ENCODE measurements at regions not wholly inside any gene's neighbourhood (a gene's known extent, or its start where the extent isn't known, plus 50 kb on each side); places are given as distances from the start of the nearest gene placed in this dataset.
"Not testable (repeated sequence)": the region's sequence is repeated elsewhere in the genome, so short reads cannot be mapped to it uniquely, and the experiment has no call there.

DNA sequence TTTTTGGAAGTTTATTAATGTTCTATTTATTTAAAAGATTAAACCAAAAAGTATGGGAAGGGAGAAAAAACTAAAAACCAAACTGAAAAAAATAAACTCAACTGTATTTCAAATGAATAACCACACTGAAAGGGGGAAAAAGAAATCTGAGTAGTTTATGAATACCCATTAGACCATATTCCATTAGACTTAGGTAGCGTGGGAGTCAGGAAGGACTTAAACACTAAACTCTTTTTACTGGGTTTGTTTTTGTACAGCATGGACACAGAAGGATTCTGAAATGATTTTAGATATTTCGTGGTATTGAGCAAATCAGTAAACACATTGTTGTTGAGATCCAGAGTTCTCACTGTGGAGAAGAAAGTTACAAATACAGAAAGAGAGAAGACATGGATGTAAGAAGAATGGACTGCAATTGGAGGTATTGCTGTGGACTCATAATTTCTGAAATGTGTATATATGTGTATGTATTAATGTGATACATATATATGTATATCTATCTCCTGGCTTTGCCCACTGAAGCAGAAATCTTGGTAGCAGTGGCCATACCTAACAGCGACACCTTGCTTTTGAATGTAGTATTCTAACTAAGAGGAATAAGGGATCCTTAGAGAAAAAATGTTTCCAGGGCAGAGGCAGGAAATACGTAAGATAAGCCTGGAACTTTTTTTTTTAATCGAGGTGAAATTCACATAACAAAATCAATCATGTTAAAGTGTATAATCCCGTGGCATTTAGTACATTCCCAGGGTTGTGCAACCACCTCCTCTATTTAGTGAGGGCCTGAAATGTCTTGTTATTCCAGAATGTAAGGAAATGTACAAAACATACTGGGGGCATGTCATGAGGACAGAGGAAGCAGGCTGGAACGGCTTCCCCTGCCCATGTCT, 228.8 kb downstream of the SMARCA2 start:
- DNase-seq (ENCODE audit: low spot score) = no peak

DNA sequence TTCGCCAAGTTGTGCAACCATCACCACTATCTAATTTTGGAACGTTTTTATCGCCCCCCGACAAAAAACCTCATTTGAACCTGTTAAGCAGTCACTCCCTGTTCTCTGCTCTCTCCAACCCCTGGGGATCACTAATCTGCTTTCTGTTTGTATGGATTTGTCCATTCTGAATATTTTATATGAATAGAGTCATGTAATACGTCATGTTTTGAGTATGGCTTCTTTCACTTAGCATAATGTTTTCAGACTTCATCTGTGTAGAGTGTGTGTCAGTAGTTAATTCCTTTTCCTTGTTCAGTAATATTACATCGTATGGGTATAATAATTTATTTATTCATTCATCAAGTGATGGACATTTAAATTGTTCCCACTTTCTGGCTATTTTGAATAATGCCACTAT, 232.2 kb downstream of the SMARCA2 start:
- no peak for DNase-seq (ENCODE audit: low spot score)

DNA sequence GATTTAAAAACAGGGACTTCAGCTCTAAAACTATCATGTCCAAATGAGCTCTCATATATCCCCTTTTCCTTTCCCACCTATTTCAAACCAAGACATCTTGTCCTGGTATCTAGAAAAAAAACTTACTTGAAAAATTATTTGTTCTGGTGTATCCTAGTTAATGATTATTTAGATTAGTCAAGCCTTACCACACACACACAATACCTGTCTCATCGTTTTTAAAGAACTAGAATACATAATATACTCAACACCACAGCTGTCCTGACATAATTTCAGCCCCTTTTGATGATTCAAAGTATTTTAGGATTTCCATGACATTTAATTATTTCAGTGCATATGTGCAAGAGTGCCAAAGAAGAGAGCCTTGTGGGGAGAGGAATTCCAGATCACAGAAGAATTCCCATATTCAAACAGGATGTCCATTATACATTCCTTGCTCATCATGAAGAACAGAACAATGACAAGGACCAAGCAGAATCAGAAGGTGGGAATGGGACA, 233.7 kb downstream of the SMARCA2 start:
- no peak for DNase-seq (ENCODE audit: low spot score)

DNA sequence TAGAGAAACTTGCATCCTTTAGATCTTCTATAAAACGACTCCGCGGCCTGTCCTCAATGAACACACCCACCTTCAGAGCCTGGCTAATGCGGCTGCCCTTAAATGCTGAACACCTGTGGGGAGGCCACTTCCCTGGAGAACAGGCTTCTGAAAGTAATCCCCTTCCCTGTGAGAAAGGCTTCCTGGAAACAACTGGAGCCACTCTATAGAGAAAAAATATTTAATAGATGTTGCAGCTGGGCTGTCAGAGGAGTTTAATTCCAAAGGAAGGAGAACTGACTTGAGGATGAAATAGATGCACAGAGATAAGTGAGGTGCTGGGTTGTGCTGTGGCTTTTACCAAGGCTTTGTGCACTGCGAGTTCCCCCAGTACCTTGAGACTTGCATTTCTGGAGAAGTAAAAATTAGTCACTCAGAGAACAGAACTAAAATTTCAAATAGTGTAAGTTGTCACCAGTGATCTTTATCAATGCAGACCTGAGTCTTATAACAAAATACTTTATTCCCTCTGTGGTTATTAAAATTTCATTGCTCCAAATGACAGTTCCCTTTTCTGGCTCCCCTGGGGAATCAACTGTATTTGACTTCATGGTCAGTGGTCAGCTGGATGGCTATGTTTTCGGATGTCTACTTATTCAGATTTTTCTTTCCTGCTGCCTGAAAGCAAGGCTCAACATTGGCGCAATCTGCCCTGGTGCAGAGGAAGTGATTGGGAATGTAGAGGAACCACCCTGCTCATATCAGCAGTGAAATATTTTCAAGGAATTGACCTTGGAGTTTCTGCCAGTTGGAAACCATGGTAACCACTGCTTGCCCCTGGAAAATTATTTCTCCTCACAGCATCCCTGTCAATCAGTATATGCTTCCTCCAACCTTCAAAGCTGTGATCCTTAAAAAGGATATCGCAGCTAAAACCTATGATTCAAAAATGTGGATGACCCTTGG, 238.8 kb downstream of the SMARCA2 start:
- DNase-seq (ENCODE audit: low spot score) = no peak

DNA sequence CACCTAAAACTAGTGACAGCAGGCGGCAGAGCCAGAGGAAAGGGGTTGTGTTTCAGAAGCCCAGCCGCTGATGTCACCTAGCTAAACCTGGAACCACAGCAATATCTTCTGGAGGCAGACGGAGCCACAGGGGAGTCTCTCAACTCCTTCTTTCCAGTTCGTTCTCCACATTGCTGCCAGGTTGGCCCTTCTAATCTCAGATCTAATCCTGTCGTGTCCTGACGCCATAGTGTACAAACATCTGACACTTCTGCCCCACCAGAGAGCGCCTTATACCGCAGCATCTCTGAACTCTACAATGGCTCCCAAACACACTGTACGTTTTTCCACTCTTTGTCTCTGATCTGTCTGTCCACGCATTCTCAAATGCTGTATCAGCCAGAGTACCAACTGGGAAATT, 240.0 kb downstream of the SMARCA2 start:
- no peak for DNase-seq (ENCODE audit: low spot score)

DNA sequence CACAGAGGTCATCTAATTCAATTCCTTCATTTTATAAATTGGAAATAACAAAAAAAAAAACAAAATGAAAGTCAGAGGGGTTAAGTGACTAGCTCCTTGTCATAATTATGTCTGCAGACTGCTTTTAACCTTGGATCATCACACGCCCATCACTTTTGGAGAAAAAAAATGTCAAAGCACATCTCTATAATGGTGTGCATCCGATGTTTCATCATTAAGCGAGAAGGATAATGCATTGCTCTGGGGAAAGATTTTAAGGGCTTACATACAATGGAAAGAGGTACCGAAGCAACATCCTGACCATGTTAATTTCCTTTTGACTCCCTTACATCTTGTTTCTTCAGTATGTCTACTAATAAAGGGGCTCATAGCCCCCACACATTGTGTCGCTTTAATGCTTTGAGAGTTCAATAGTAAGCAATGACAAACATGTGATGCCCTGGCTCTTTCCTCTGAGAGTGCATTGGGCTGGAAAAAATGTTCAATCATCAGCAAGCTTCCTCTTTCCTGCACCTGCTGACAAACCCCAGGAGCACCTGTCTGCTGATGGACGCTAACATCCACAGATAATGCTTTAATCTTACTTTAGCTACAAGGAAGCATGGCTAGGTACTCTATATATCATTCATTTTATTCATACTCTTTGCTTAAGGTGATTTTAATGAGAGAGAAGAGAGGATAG, 242.2 kb downstream of the SMARCA2 start:
- DNase-seq (ENCODE audit: low spot score) = no peak

DNA sequence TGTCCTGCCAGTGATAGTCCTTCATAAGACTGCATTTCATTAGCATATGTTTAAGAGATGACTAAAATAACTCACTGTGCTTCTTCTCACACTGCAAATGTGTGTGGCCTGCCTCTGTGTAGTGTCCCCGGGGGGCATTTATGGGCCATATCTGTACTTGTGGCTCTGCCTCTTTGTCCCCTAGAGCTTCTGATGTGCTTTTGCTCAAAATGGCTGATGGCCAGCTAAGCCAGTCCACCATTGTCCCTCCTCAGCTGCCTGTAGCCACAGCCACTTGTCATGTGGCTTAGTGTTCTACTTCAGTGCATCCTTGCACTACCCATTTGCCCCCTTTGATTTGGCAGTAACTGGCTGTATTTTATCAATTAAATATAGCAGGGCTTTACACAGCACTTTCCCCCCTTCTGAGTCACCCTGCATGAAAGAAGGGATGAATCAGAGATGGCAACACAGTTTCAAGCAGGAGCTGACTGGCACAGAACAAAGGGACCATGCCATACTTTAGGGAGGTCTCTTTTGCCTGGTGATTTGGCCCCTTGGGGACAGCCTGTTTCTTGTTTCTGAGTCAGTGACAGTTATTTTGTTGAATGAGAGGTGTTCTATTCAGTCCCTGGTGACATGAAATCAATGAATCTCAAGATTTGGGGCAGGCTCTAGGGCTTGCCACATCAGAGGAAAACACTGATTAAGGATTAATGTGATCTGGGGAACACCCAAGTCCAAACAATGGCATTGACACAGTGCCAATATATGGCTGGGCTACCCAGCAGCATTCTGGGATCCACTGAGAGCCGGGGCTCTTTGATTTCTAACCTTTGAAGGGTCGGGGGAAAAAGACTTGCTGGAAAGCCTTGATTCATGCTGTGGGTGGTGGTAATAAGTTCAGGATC, 245.5 kb downstream of the SMARCA2 start:
- peak; percentile 54 for DNase-seq (ENCODE audit: low spot score)

DNA sequence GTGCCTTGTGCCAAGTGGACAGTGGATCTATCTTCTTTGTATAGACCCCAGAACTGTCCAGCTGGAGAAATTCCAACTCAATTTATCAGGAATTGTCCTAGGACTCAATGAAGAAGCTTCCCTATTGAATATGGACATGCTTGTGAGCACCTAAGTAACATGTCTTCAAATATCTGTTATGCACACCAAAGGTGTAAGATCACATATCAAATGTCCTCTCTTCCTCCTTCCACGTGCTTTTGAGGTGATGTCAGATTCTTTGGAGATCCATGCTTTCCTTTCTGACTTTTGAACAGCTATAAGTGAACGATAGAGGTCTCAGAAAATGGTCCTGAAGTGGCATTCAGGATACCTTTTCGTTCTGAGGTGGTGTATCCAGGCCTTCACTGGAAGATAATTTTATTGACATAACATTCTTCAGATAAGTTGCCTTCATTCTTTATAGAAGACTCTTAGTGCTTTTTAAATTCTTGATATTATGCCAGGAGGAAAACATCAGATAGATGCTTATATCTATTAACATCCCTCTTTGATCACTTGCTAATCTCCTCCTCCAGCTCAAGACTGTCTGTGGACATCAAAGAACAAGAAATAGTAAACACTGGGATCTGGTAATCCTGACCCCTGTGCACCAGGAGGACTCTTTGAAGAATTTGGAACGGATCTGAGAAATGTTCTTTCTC, 246.4 kb downstream of the SMARCA2 start:
- DNase-seq (ENCODE audit: low spot score) = no peak

DNA sequence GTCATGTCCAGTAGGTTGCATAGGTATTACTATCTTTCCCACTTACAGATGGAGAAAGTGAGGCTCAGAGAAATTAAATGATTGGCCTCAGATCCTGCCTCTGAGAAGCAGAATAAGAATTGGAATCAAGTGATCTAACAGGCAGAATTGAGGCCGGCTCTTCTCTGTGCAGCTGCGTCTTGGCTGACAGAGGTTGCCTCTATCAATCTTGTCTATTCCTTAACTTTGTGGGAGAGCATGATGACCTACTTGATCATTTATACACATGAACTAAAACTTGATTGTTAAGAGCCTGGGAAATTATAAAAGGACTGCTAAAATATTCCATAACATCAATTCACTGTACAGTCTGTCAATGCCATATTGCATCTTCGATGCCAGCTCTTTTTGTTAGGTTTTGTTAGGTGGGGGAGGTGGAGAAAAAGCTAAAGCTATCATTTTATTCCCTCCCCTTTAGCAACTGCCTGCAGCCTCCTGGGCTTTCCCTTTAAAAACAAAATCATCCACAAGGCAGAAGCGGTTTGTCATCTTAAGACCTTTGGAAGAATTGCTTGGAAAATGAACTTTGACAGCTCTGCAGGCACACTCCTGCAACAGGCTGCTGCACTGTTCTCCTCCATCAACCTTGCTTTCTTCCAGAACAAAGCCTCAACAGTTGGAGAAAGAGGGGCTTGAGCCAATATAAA, 247.4 kb downstream of the SMARCA2 start:
- DNase-seq (ENCODE audit: low spot score) = no peak

DNA sequence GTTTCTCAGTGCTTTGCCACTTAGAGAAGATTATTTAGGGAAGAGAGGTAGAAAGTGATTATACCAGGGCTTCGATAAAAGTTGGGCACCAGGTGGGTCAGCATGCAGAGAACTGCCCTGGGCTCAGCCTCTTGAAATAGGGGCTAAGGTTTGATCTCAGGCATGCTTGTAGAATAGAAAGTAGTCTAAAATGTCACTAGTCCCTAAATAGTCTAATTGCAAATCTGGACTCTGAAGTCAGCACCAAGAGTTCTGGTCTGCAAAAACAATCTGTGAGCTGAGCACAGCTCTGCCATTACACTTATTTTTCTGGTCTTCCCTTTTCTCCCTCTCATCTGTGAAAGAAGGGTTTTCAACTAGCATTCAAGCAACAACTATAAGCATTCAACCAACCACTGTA, 248.0 kb downstream of the SMARCA2 start:
- DNase-seq (ENCODE audit: low spot score) = no peak

DNA sequence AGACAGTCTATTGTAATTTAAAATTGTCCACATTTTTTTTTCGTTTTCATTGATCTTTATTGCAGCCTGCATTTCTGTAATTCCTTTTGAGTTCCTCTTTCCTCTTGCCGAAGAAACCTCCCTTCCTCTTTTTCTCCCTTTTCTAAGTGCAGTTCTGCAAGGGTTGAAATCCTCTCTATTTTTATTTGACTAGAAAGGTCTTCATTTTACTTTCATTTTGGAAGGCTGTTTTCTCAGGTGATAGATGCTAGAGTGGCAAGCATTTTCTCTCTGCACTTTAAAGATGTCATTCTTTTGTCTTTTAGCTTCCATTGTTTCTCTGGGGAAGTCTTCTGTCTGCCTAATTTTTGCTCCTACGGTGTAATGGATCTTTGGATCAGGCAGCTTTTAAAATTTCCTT, 248.5 kb downstream of the SMARCA2 start:
- no peak for DNase-seq (ENCODE audit: low spot score)

DNA sequence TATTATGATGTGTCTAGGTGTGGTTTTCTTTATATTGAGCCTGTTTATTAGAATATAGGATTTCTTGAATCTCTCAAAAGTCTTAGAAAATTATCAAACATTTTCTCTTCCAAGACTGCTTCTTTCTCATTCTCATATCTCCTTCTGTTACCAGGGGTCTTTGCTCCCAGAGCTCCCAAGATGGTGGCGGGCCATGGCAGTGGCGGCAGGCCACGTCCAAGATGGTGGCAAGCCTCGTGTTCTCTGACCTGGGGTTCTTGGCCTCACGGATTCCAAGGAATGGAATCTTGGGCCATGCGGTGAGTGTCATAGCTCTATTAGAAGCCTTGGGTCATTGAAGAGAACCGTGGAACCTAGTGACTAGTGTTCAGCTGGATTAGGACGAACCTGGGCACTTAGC, 248.9 kb downstream of the SMARCA2 start:
- no peak for DNase-seq (ENCODE audit: low spot score)

DNA sequence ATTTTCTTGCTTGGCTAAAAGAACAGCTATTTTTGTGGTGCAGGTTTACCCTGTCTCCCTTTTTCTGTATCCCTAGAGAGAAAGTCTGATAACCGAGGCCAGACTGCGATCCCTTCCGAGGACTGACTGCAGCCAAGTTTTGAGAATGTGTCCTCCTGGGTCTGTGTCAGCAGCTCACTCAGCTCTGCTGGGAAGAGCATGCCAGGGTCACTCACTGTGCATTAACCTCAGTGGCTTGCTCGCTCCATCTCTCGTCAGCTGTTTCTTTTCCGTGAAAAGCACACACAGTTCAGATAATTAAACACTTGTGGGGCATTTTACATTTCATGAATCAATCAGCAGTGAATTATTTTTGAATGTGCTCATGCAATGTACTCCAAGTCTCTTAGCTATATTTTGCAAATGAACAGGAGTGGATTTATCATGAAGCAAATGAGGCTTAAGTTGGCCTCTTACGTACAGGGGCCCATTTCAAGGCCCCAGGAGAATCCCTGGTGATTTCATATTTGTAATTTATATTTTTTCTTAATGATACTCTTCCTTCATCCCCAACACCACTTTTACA, 252.1 kb downstream of the SMARCA2 start:
- DNase-seq (ENCODE audit: low spot score) = no peak

DNA sequence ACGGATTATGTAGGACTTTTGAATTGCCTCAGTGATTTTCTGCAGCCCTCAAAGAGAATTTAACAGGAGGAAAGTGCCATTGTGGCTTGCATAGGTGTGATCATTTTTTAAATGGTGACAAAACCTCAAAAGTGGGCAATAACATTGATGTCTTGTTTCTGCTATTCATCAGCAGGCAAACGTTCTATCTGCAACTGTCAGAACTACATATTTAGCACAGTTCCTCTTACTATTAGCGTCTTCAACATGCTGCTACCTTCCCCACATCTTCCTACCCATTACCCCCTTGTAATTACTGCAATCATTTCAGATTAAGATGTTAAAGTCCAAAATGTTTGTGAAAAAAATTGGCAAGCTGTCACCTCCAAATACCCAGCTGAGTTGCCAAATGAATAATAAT, 254.6 kb downstream of the SMARCA2 start:
- DNase-seq (ENCODE audit: low spot score) = no peak

DNA sequence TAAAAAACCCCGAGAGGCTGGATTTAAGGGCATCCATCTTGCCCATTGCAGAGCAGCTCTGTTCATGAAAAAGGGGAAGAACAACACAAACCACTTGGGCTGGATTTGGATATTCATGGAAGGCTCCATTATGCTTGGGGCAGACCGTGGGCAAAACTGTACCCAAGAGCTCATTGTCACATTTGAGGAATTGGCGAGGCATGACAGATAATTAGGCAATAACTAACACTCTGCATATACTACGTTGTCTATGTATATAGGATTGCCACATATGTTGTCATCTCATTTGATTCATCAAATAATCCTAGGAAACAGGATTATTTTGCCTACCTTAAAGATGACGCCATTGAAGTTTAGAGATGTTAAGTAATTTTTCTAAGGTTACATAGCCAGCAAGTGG, 255.4 kb downstream of the SMARCA2 start:
- no peak for DNase-seq (ENCODE audit: low spot score)

DNA sequence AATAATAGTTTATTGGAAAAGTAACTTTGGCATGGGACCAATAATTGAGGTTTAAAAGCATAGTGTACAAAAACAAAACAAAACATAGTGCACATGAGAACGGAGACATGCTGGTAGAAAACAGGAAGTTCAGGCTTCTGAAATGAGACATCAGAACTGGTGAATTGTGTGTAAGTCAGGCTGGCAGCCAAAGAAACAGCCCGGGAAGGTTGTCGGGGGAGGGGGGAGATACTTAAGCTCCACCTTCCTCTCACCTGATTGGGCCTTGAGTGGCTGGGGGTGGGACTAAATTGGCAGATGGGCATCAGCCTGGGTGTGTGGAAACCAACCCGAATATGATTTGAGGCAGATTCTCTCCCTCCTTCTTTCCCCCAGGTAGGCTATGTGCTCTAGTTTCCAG, 256.3 kb downstream of the SMARCA2 start:
- DNase-seq (ENCODE audit: low spot score) = no peak

DNA sequence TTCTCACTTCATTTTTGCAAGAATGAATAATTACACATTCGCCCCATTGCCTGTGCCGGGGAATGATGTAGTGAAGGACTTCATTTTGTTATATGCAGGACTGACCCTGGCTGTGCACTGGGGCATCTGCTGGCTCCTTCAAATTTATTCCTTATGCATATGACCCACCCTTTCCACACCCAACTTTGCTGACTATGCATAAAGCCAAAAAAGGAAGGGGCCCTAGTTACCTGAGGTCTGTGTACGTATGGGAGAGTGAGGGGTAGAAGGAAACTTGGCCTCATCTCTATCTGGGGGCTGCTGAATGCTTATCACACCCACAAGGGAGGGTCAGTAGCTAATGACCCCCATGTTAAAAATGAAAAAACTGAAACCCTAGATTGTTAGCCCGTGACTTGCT, 259.6 kb downstream of the SMARCA2 start:
- DNase-seq (ENCODE audit: low spot score) = no peak

DNA sequence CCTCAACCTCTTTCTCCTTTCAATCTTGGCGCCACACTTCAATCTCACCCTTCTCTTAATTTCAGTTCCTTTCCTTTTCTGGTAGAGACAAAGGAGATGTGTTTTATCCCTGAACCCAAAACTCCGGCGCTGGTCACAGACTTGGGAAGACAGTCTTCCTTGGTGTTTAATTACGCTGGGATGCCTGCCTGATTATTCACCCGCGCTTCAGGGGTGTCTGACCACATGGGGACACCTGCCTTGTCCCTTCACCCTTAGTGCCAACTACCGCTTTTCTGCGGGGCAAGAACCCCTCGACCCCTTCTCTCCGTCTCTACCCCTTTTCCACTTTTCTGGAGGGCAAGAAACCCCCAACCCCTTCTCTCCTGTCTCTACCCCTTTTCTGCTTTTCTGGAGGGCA, 261.1 kb downstream of the SMARCA2 start:
- DNase-seq (ENCODE audit: low spot score) = no peak

DNA sequence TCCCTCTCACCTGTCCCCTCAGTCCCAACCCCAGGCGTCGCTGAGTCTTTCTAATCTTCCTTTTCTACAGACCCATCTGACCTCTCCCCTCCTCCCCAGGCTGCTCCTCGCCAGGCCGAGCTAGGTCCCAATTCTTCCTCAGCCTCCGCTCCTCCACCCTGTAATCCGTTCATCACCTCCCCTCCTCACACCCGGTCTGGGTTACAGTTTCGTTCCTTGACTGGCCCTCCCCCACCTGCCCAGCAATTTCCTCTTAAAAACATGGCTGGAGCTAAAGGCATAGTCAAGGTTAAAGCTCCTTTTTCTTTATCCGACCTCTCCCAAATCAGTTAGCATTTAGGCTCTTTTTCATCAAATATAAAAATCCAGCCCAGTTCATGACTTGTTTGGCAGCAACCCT, 262.0 kb downstream of the SMARCA2 start:
- DNase-seq (ENCODE audit: low spot score) = not testable (repeated sequence)

DNA sequence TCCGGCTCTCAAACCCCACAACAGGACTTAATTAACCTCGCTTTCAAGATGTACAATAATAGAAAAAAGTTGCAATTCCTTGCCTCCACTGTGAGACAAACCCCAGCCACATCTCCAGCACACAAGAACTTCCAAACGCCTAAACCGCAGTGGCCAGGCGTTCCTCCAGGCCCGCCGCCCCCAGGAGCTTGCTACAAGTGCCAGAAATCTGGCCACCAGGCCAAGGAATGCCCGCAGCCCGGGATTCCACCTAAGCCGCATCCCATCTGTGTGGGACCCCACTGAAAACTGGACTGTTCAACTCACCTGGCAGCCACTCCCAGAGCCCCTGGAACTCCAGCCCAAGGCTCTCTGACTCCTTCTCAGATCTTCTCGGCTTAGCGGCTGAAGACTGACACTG, 262.5 kb downstream of the SMARCA2 start:
- DNase-seq (ENCODE audit: low spot score) = not testable (repeated sequence)

Data from AG08396 (cell line).